ENCODE measurements at regions not wholly inside any gene's neighbourhood (a gene's known extent, or its start where the extent isn't known, plus 50 kb on each side); places are given as distances from the start of the nearest gene placed in this dataset.

- intact Hi-C loops (cut with DNase I): no loop called here
- no peak overlapping the region for H3K4me3 ChIP-seq
- DNase-seq: no peak
- no peak overlapping the region for H3K27ac ChIP-seq
- H3K27me3 ChIP-seq: no peaks in the 10 kb centered on the region
- no peaks in the 10 kb centered on the region for H3K36me3 ChIP-seq
- H3K9me3 ChIP-seq: no peaks in the 10 kb centered on the region
- peaks cover 0 to 3% (median 0%) of the 10 kb centered on the region in 4 donors for H3K4me1 ChIP-seq
- TF ChIP-seq POLR2A (IDR thresholded peaks at IDR 0.05) (no peak), POLR2AphosphoS5 (IDR thresholded peaks at IDR 0.05) (no peak), EP300 (IDR thresholded peaks at IDR 0.05) (no peak), CTCF (IDR thresholded peaks at IDR 0.05) (no peak)
- 92 to 95% methylated on average over 9 of the region's 9 CpGs for WGBS, 2 donors
Measured at GRCh38 chr10:118805146-118805545, 50.4 kb upstream of the CACUL1 start.

GRCh38 chr10:118807512-118808305 lies 52.9 kb upstream of the CACUL1 start:
- no peak overlapping the region for H3K27ac ChIP-seq
- H3K36me3 ChIP-seq: no peaks in the 10 kb centered on the region
- no peak for DNase-seq
- no peak for TF ChIP-seq POLR2A (IDR thresholded peaks at IDR 0.05)
- no peak for TF ChIP-seq POLR2AphosphoS5 (IDR thresholded peaks at IDR 0.05)
- TF ChIP-seq CTCF (IDR thresholded peaks at IDR 0.05): no peak
- no peak for TF ChIP-seq EP300 (IDR thresholded peaks at IDR 0.05)
- WGBS, 2 donors: 88 to 91% methylated on average over 13 of the region's 13 CpGs
- H3K4me3 ChIP-seq: no peak overlapping the region
- H3K4me1 ChIP-seq: no peaks in the 10 kb centered on the region
- H3K27me3 ChIP-seq: no peaks in the 10 kb centered on the region
- H3K9me3 ChIP-seq: no peaks in the 10 kb centered on the region
- intact Hi-C loops (cut with DNase I): no loop called here

- no peak overlapping the region for H3K27ac ChIP-seq
- TF ChIP-seq CTCF (IDR thresholded peaks at IDR 0.05) (no peak), EP300 (IDR thresholded peaks at IDR 0.05) (no peak), POLR2A (IDR thresholded peaks at IDR 0.05) (no peak), POLR2AphosphoS5 (IDR thresholded peaks at IDR 0.05) (no peak)
- H3K4me3 ChIP-seq: no peak overlapping the region
- WGBS, 2 donors: 90 to 92% methylated on average over 21 of the region's 21 CpGs
- H3K9me3 ChIP-seq: no peaks in the 10 kb centered on the region
- no peak for DNase-seq
- no peaks in the 10 kb centered on the region for H3K36me3 ChIP-seq
- no peaks in the 10 kb centered on the region for H3K4me1 ChIP-seq
- intact Hi-C loops (cut with DNase I): no loop called here
- H3K27me3 ChIP-seq: no peaks in the 10 kb centered on the region
Measured at GRCh38 chr10:118808601-118809356, 54.0 kb upstream of the CACUL1 start.

- Histone ChIP-seq H3K27me3 (no peaks in the 10 kb centered on the region), H3K27ac (no peak overlapping the region), H3K9me3 (no peaks in the 10 kb centered on the region), H3K36me3 (no peaks in the 10 kb centered on the region), H3K4me3 (no peak overlapping the region), H3K4me1 (no peaks in the 10 kb centered on the region)
- intact Hi-C loops (cut with DNase I): no loop called here
- 73 to 77% methylated on average over 20 of the region's 20 CpGs for WGBS, 2 donors
- DNase-seq: no peak
- no peak for TF ChIP-seq CTCF (IDR thresholded peaks at IDR 0.05)
- TF ChIP-seq POLR2A (IDR thresholded peaks at IDR 0.05): no peak
- TF ChIP-seq EP300 (IDR thresholded peaks at IDR 0.05): no peak
- no peak for TF ChIP-seq POLR2AphosphoS5 (IDR thresholded peaks at IDR 0.05)
Measured at GRCh38 chr10:118809357-118810220, 54.8 kb upstream of the CACUL1 start.
